ENCODE measurements at regions not wholly inside any gene's neighbourhood (a gene's known extent, or its start where the extent isn't known, plus 50 kb on each side); places are given as distances from the start of the nearest gene placed in this dataset.

- no peak for TF ChIP-seq EZH2 (IDR thresholded peaks at IDR 0.05; ENCODE audit: borderline replicate concordance)
- TF ChIP-seq, protein P1, sequence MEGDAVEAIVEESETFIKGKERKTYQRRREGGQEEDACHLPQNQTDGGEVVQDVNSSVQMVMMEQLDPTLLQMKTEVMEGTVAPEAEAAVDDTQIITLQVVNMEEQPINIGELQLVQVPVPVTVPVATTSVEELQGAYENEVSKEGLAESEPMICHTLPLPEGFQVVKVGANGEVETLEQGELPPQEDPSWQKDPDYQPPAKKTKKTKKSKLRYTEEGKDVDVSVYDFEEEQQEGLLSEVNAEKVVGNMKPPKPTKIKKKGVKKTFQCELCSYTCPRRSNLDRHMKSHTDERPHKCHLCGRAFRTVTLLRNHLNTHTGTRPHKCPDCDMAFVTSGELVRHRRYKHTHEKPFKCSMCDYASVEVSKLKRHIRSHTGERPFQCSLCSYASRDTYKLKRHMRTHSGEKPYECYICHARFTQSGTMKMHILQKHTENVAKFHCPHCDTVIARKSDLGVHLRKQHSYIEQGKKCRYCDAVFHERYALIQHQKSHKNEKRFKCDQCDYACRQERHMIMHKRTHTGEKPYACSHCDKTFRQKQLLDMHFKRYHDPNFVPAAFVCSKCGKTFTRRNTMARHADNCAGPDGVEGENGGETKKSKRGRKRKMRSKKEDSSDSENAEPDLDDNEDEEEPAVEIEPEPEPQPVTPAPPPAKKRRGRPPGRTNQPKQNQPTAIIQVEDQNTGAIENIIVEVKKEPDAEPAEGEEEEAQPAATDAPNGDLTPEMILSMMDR (IDR thresholded peaks at IDR 0.05; ENCODE audit: poor library complexity): no peak
Measured at GRCh38 chrX:115467961-115468360, 93.0 kb upstream of the PLS3 start.

Data from hepatocyte (in vitro differentiated cells).